ENCODE measurements at regions not wholly inside any gene's neighbourhood (a gene's known extent, or its start where the extent isn't known, plus 50 kb on each side); places are given as distances from the start of the nearest gene placed in this dataset.

DNA sequence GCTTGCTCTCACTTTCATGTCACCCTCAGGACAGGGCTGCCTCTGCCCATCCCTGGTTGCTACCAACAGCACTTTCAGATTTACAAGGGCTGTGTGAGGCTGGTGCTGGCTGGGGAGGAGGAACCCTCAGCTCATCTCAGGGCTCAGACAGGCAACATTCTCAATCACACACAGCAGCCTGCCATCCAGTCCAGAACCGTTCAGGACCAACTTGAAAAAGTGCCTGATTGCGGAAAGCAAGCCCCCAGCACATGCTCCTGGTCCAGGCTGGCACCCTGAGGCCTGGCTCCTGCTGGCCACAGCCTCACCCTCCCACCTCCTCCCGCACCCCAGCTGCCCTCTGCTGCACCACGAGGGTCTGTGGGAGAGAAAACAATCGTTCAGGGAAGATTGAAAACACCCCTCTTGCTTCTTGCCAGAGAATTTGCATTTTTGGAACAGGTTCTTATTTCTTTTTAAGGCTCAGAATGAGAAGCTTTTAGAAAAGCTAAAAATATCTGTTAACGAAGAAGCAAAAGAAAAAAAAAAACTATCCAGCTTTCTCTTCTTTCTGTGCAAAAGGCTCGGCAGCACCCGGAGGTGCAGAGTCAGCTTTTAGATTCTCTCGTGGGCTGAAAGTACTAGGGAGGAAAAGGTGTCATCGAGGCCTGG, 403.8 kb upstream of the ID2 start:
- H3K36me3 ChIP-seq (ENCODE audit: control insufficient read depth in 1 of 2, insufficient read depth in 2 of 2, low read depth in 1 of 2, low read length in 2 of 2): no peaks in the 10 kb centered on the region
- H3K79me1 ChIP-seq (replicated peaks; ENCODE audit: low read length, poor library complexity, severe bottlenecking): no peaks in the 10 kb centered on the region
- H3K4me3 ChIP-seq (ENCODE audit: insufficient read depth in 1 of 2, low read depth in 1 of 2, low read length in 2 of 2): peak overlapping the region in 1 of 2 experiments; percentile 32
- no peak overlapping the region for H2AK5ac ChIP-seq (ENCODE audit: low read length, severe bottlenecking)
- H2BK5ac ChIP-seq (ENCODE audit: low read depth, low read length, poor library complexity, severe bottlenecking): no peak overlapping the region
- WGBS: 84% methylated on average over 8 of the region's 10 CpGs
- H3K23ac ChIP-seq (ENCODE audit: low read length in 2 of 2): no peak overlapping the region
- no peaks in the 10 kb centered on the region for H3K4me1 ChIP-seq (ENCODE audit: control insufficient read depth, insufficient read depth, low read depth, low read length)
- H3K9ac ChIP-seq (ENCODE audit: low read length): peak overlapping the region; percentile 20
- peaks cover 9% of the 10 kb centered on the region for H3K9me3 ChIP-seq (ENCODE audit: control insufficient read depth, low read length)
- peaks cover 0 to 7% of the 10 kb centered on the region in 2 experiments for H3K27me3 ChIP-seq (ENCODE audit: control insufficient read depth in 1 of 2, insufficient read depth in 1 of 2, low read length in 2 of 2)
- no peak overlapping the region for H3K4me2 ChIP-seq (ENCODE audit: low read length, poor library complexity, severe bottlenecking)
- no peak overlapping the region for H3K4ac ChIP-seq (ENCODE audit: low read depth in 1 of 2, low read length in 2 of 2)
- H2BK12ac ChIP-seq (ENCODE audit: low read length in 2 of 2): no peak overlapping the region
- no peak overlapping the region for H3K18ac ChIP-seq (ENCODE audit: low read depth in 1 of 2, low read length in 2 of 2)
- no peak overlapping the region for H2AFZ ChIP-seq (ENCODE audit: low read depth, low read length)
- H4K91ac ChIP-seq (ENCODE audit: low read length): no peak overlapping the region
- H2BK15ac ChIP-seq (ENCODE audit: low read depth, poor library complexity, severe bottlenecking): no peak overlapping the region
- H4K8ac ChIP-seq (ENCODE audit: low read length): no peak overlapping the region
- no peak overlapping the region for H3K27ac ChIP-seq (ENCODE audit: low read length, poor library complexity, severe bottlenecking)
- no peak overlapping the region for H2BK120ac ChIP-seq (ENCODE audit: low read depth, low read length)
- DNase-seq: no peak
- H3K14ac ChIP-seq (ENCODE audit: low read length in 2 of 2): no peak overlapping the region

DNA sequence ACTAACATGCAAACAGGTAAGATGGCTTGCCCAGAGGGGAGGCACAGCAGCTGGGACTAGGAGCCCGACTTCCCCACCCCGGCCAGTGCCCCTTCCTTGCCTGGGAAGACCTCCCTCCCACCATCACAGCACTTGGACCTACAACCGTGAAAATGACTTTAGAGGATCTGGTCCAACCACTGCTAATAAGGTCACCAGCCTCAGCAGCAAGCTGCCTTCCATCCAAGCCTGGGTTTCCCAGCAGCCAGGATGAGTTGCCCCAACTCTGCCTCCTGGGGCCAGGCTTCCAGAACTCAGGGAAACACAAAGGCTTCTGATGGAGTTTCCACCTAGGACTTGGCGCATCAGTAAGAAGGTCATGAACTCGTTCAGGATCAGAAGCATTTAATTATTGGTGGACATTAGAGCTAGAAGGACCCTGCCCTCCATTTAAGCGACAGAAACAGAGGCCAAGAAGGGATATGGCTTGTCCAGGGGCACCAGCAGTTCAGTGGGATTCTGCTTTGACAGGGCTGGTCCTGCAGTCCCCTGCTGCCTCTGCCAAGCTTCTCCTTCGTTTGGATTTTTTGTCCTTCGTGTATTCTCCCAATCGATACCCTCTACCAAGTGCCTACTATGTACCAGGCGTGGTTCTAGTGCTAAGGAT, 403.0 kb upstream of the ID2 start:
- Histone ChIP-seq H3K9me3 (ENCODE audit: control insufficient read depth, low read length) (peaks cover 4% of the 10 kb centered on the region), H3K36me3 (ENCODE audit: control insufficient read depth in 1 of 2, insufficient read depth in 2 of 2, low read depth in 1 of 2, low read length in 2 of 2) (no peaks in the 10 kb centered on the region), H3K79me1 (replicated peaks; ENCODE audit: low read length, poor library complexity, severe bottlenecking) (no peaks in the 10 kb centered on the region), H3K4me1 (ENCODE audit: control insufficient read depth, insufficient read depth, low read depth, low read length) (no peaks in the 10 kb centered on the region), H2BK120ac (ENCODE audit: low read depth, low read length) (no peak overlapping the region), H2BK12ac (ENCODE audit: low read length in 2 of 2) (no peak overlapping the region), H4K91ac (ENCODE audit: low read length) (no peak overlapping the region), H2AK5ac (ENCODE audit: low read length, severe bottlenecking) (no peak overlapping the region), H3K18ac (ENCODE audit: low read depth in 1 of 2, low read length in 2 of 2) (no peak overlapping the region), H3K9ac (ENCODE audit: low read length) (peak overlapping the region; percentile 20), H3K14ac (ENCODE audit: low read length in 2 of 2) (no peak overlapping the region), H3K27me3 (ENCODE audit: control insufficient read depth in 1 of 2, insufficient read depth in 1 of 2, low read length in 2 of 2) (peaks cover 0 to 7% of the 10 kb centered on the region in 2 experiments), H3K4me3 (ENCODE audit: insufficient read depth in 1 of 2, low read depth in 1 of 2, low read length in 2 of 2) (peak overlapping the region in 1 of 2 experiments; percentile 32), H3K4me2 (ENCODE audit: low read length, poor library complexity, severe bottlenecking) (no peak overlapping the region), H2AFZ (ENCODE audit: low read depth, low read length) (no peak overlapping the region), H3K23ac (ENCODE audit: low read length in 2 of 2) (no peak overlapping the region), H2BK15ac (ENCODE audit: low read depth, poor library complexity, severe bottlenecking) (no peak overlapping the region), H2BK5ac (ENCODE audit: low read depth, low read length, poor library complexity, severe bottlenecking) (no peak overlapping the region), H4K8ac (ENCODE audit: low read length) (no peak overlapping the region), H3K4ac (ENCODE audit: low read depth in 1 of 2, low read length in 2 of 2) (no peak overlapping the region), H3K27ac (ENCODE audit: low read length, poor library complexity, severe bottlenecking) (no peak overlapping the region)
- DNase-seq: no peak
- 84% methylated on average over 10 of the region's 10 CpGs for WGBS

DNA sequence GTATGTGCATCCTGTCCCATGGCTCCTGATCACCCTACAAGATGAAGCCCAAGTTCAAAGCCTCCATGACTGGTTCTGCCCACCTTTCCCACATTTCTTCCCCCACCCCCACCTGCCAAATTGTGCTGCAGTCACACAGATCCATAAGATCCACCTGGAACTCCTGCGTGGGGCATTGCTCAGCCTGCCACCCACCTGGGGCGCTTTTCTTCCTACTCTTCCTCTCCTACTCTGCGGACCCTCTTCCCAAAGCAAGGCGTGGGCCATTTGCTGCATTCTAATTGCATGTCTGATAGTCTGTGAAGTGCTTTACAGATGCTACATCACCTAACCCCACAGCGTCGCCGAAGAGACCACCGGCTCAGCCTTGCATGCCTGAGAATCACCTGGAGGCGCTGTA, 402.4 kb upstream of the ID2 start:
- Histone ChIP-seq H3K36me3 (ENCODE audit: control insufficient read depth in 1 of 2, insufficient read depth in 2 of 2, low read depth in 1 of 2, low read length in 2 of 2) (no peaks in the 10 kb centered on the region), H3K4me3 (ENCODE audit: insufficient read depth in 1 of 2, low read depth in 1 of 2, low read length in 2 of 2) (no peak overlapping the region), H2BK12ac (ENCODE audit: low read length in 2 of 2) (no peak overlapping the region), H3K4me2 (ENCODE audit: low read length, poor library complexity, severe bottlenecking) (no peak overlapping the region), H2BK120ac (ENCODE audit: low read depth, low read length) (no peak overlapping the region), H3K9ac (ENCODE audit: low read length) (no peak overlapping the region), H3K27me3 (ENCODE audit: control insufficient read depth in 1 of 2, insufficient read depth in 1 of 2, low read length in 2 of 2) (peaks cover 0 to 7% of the 10 kb centered on the region in 2 experiments), H2AK5ac (ENCODE audit: low read length, severe bottlenecking) (no peak overlapping the region), H3K18ac (ENCODE audit: low read depth in 1 of 2, low read length in 2 of 2) (no peak overlapping the region), H2BK5ac (ENCODE audit: low read depth, low read length, poor library complexity, severe bottlenecking) (no peak overlapping the region), H2AFZ (ENCODE audit: low read depth, low read length) (no peak overlapping the region), H3K23ac (ENCODE audit: low read length in 2 of 2) (no peak overlapping the region), H3K4ac (ENCODE audit: low read depth in 1 of 2, low read length in 2 of 2) (no peak overlapping the region), H3K79me1 (replicated peaks; ENCODE audit: low read length, poor library complexity, severe bottlenecking) (no peaks in the 10 kb centered on the region), H4K91ac (ENCODE audit: low read length) (no peak overlapping the region), H2BK15ac (ENCODE audit: low read depth, poor library complexity, severe bottlenecking) (no peak overlapping the region), H3K14ac (ENCODE audit: low read length in 2 of 2) (no peak overlapping the region), H3K4me1 (ENCODE audit: control insufficient read depth, insufficient read depth, low read depth, low read length) (no peaks in the 10 kb centered on the region), H4K8ac (ENCODE audit: low read length) (no peak overlapping the region), H3K9me3 (ENCODE audit: control insufficient read depth, low read length) (no peaks in the 10 kb centered on the region), H3K27ac (ENCODE audit: low read length, poor library complexity, severe bottlenecking) (no peak overlapping the region)
- DNase-seq: no peak
- 92% methylated on average over 8 of the region's 9 CpGs for whole genome bisulfite sequencing

DNA sequence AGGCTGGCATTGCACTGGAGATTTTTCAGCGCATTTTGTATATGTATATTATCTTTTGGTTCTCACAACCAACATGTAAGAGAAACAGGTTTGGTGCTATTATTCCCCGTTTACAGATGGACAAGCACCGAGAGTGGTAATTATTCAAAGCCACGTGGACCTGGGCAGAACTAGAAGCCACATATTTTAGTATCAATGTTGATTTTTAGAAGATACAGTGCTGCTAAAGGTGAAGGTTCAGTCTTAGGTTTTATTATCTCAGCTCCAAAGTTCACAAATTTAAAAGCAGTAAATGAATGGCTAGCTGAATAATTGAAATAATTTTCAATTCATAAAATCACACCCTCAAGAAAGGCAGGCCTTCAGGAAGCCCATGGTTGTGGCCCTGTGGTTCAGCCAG, 400.6 kb upstream of the ID2 start:
- Histone ChIP-seq H3K23ac (ENCODE audit: low read length in 2 of 2) (no peak overlapping the region), H3K18ac (ENCODE audit: low read depth in 1 of 2, low read length in 2 of 2) (no peak overlapping the region), H3K4me1 (ENCODE audit: control insufficient read depth, insufficient read depth, low read depth, low read length) (peaks cover 2% of the 10 kb centered on the region), H4K8ac (ENCODE audit: low read length) (no peak overlapping the region), H2BK12ac (ENCODE audit: low read length in 2 of 2) (no peak overlapping the region), H3K9ac (ENCODE audit: low read length) (no peak overlapping the region), H3K79me1 (replicated peaks; ENCODE audit: low read length, poor library complexity, severe bottlenecking) (no peaks in the 10 kb centered on the region), H2BK5ac (ENCODE audit: low read depth, low read length, poor library complexity, severe bottlenecking) (no peak overlapping the region), H3K4ac (ENCODE audit: low read depth in 1 of 2, low read length in 2 of 2) (no peak overlapping the region), H2BK15ac (ENCODE audit: low read depth, poor library complexity, severe bottlenecking) (no peak overlapping the region), H2BK120ac (ENCODE audit: low read depth, low read length) (no peak overlapping the region), H3K27ac (ENCODE audit: low read length, poor library complexity, severe bottlenecking) (no peak overlapping the region), H3K27me3 (ENCODE audit: control insufficient read depth in 1 of 2, insufficient read depth in 1 of 2, low read length in 2 of 2) (peaks cover 0 to 7% of the 10 kb centered on the region in 2 experiments), H2AFZ (ENCODE audit: low read depth, low read length) (no peak overlapping the region), H3K14ac (ENCODE audit: low read length in 2 of 2) (no peak overlapping the region), H2AK5ac (ENCODE audit: low read length, severe bottlenecking) (no peak overlapping the region), H3K36me3 (ENCODE audit: control insufficient read depth in 1 of 2, insufficient read depth in 2 of 2, low read depth in 1 of 2, low read length in 2 of 2) (no peaks in the 10 kb centered on the region), H4K91ac (ENCODE audit: low read length) (no peak overlapping the region), H3K4me3 (ENCODE audit: insufficient read depth in 1 of 2, low read depth in 1 of 2, low read length in 2 of 2) (no peak overlapping the region), H3K9me3 (ENCODE audit: control insufficient read depth, low read length) (no peaks in the 10 kb centered on the region), H3K4me2 (ENCODE audit: low read length, poor library complexity, severe bottlenecking) (no peak overlapping the region)
- no peak for DNase-seq
- 94% methylated on average over 3 of the region's 4 CpGs for whole genome bisulfite sequencing

Measured in mesenchymal stem cell (in vitro differentiated cells and primary cell).